NCI-H2196 treated with DMSO at 0.1 percent for 48 hours (cell line): ENCODE measurements at regions not wholly inside any gene's neighbourhood (a gene's known extent, or its start where the extent isn't known, plus 50 kb on each side); places are given as distances from the start of the nearest gene placed in this dataset.
"Not testable (repeated sequence)": the region's sequence is repeated elsewhere in the genome, so short reads cannot be mapped to it uniquely, and the experiment has no call there.

Experiments used
- DNase-seq: peaks from one replicate; lab custom pipeline; 2025; ENCODE audit not compliant: unreplicated experiment; lab: John Stamatoyannopoulos, UW

GRCh38 chr10:55174419-55174818, 373.4 kb upstream of the PCDH15 start:
- DNase-seq, result no peak

GRCh38 chr10:55169493-55169892, 368.5 kb upstream of the PCDH15 start:
- DNase-seq, result no peak

- no peak for DNase-seq
These were observed 367.3 kb upstream of the PCDH15 start for GRCh38 chr10:55168343-55168742.

GRCh38 chr10:55163388-55163979, 362.5 kb upstream of the PCDH15 start:
- DNase-seq, result no peak

GRCh38 chr10:55162321-55162720, 361.3 kb upstream of the PCDH15 start:
- not testable (repeated sequence) for DNase-seq

- no peak for DNase-seq
These were observed 359.7 kb upstream of the PCDH15 start for GRCh38 chr10:55160655-55161283.

GRCh38 chr10:55158633-55159032, 357.6 kb upstream of the PCDH15 start:
- DNase-seq, result no peak

GRCh38 chr10:55146032-55146431, 345.0 kb upstream of the PCDH15 start:
- no peak for DNase-seq

- no peak for DNase-seq
These were observed 343.0 kb upstream of the PCDH15 start for GRCh38 chr10:55144001-55144400.

GRCh38 chr10:55141892-55142291, 340.9 kb upstream of the PCDH15 start:
- DNase-seq, result no peak

GRCh38 chr10:55137063-55137462, 336.0 kb upstream of the PCDH15 start:
- no peak for DNase-seq

- DNase-seq, result no peak
These were observed 303.7 kb upstream of the PCDH15 start for GRCh38 chr10:55104738-55105137.

GRCh38 chr10:55098452-55098851, 297.4 kb upstream of the PCDH15 start:
- no peak for DNase-seq

- DNase-seq, result no peak
These were observed 290.8 kb upstream of the PCDH15 start for GRCh38 chr10:55091691-55092328.

GRCh38 chr10:55078121-55078520, 277.1 kb upstream of the PCDH15 start:
- DNase-seq, result no peak

- no peak for DNase-seq
These were observed 264.2 kb upstream of the PCDH15 start for GRCh38 chr10:55065185-55065584.

GRCh38 chr10:55063811-55064210, 262.8 kb upstream of the PCDH15 start:
- no peak for DNase-seq

- no peak for DNase-seq
These were observed 261.3 kb upstream of the PCDH15 start for GRCh38 chr10:55062349-55062748.

- DNase-seq, result no peak
These were observed 257.8 kb upstream of the PCDH15 start for GRCh38 chr10:55058800-55059199.

GRCh38 chr10:55051515-55051914, 250.5 kb upstream of the PCDH15 start:
- no peak for DNase-seq

- no peak for DNase-seq
These were observed 247.9 kb upstream of the PCDH15 start for GRCh38 chr10:55048830-55049498.

- DNase-seq, result no peak
These were observed 242.5 kb upstream of the PCDH15 start for GRCh38 chr10:55043540-55043939.
